D721Med (cell line): ENCODE measurements at regions not wholly inside any gene's neighbourhood (a gene's known extent, or its start where the extent isn't known, plus 50 kb on each side); places are given as distances from the start of the nearest gene placed in this dataset.
"Not testable (repeated sequence)": the region's sequence is repeated elsewhere in the genome, so short reads cannot be mapped to it uniquely, and the experiment has no call there.

Experiments
- DNase-seq: peaks from one replicate; pipeline ENCODE4 v3.0.0; 2011; ENCODE audit warnings: low spot score; ENCODE audit not compliant: insufficient read length
- FAIRE-seq: peaks from 2 replicates; lab custom pipeline; 2011; peaks lifted over from hg19 to GRCh38; lab: Jason Lieb, UNC
- TF ChIP-seq, protein P1 (sequence below): IDR thresholded peaks from 2 replicates; pipeline ENCODE4 v1.5.1; 2012; ENCODE audit warnings: mild to moderate bottlenecking, control low read depth; ENCODE audit not compliant: insufficient read depth; ENCODE audit errors: missing control alignments

DNA sequence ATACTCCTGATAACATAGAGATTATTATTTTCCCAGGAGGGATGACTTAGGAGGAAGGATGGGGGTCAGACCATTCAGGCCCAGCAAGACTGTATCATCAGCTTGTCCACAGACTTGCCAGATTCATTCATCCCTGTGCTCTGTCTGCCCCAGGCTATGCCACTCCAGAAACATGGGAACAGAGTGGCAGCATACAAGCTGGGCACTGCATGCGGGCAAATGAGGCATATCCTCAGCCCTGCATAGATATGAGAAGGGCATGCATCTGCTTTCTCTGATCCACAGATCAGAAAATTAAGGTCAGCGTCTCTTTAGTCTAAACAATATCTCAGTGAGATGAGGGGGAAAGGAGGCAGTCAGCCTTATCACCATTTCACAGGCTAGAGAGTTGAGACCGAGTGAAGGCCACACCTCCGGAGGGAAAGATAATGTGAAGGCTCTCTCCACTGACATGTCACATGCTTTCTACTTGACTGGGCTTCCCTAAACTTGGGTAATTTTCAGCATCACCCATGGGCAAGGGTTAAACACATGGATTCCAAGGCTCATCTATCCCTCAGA, 140.5 kb downstream of the TFAP2B start:
- no peak for DNase-seq
- TF ChIP-seq, protein P1, sequence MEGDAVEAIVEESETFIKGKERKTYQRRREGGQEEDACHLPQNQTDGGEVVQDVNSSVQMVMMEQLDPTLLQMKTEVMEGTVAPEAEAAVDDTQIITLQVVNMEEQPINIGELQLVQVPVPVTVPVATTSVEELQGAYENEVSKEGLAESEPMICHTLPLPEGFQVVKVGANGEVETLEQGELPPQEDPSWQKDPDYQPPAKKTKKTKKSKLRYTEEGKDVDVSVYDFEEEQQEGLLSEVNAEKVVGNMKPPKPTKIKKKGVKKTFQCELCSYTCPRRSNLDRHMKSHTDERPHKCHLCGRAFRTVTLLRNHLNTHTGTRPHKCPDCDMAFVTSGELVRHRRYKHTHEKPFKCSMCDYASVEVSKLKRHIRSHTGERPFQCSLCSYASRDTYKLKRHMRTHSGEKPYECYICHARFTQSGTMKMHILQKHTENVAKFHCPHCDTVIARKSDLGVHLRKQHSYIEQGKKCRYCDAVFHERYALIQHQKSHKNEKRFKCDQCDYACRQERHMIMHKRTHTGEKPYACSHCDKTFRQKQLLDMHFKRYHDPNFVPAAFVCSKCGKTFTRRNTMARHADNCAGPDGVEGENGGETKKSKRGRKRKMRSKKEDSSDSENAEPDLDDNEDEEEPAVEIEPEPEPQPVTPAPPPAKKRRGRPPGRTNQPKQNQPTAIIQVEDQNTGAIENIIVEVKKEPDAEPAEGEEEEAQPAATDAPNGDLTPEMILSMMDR: no peak
- no peak for FAIRE-seq

DNA sequence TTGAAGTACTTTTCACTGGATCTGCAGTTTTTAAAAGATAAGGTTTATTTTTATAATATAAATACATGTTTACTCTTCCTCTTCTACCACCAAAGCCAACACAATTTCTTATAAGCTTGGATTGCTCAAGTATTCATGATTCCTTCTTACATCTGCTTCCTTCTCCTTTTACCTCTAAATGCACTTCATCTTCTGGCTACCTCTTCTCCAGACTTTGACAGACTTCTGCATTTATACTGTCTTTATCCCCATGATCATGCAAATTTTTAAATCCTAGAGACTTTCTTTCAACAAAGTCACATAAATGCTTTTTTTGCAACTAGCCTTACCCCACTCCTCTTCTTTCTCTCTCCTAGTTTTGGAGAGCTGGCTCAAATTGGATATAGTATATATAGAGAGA, 142.9 kb downstream of the TFAP2B start:
- FAIRE-seq (no peak), DNase-seq (no peak)
- TF ChIP-seq, protein P1: no peak

DNA sequence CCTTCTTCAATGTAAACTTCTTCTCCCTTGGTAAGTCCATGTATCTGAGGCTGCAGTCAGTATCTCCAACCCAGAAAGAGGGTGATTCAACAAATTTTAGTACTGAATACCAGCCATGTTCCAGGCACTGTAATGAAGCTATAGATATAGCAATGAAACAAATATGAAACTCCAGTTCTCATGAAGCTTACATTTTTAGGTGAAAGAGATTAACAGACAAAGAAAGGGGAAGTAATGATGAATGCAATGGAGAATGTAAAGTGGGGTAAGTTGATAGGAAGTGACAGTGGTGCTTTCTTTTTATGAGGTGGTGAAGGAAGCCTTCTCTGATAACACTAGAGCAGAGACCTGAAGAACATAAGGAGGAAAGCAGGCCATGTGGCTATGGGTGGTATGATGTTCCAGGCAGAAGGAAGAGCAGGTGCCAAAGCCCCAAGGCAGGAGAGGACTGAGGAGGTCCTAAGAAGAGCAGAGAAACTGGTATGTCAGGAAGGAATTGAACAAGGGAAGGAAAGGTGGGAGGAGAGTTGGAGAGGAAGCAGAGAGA, 143.6 kb downstream of the TFAP2B start:
- no peak for DNase-seq
- TF ChIP-seq, protein P1: no peak
- no peak for FAIRE-seq

DNA sequence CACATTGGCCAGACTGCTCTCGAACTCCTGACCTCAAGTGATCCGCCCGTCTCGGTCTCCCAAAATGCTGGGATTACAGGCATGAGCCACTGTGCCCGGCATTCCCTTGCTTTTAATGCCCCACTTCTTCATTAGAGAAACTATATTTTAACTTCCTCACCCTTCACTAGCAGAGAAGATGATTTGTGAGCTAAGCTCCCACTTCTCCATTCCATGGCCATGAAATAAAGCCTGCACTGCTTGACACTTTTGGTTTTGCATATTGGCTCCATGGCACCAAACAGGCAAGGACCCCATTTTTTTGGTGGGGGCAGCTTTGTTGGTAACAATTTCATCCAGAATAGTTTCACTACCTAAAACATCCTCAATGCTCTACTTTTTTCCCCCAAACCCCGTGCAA, 145.3 kb downstream of the TFAP2B start:
- FAIRE-seq (no peak), DNase-seq (no peak)
- TF ChIP-seq, protein P1: no peak

DNA sequence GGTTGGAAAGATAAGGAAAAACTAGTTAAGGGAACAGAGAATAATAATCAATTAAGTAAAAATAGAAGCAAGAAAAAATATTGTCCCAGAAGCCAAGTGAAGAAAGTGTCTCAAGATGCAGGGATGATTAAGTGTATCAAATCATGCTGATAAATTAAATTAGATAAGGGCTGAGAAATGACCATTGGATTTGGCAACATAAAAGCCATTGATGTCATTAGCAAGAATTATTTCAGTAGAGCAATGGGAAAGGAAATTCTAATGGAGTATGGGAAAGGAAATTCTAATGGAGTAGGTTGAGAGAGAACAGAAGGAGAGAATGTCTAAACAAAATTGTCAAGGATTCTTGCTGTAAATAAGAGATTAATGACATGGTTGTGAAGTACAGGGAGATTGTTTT, 146.8 kb downstream of the TFAP2B start:
- FAIRE-seq: no peak
- DNase-seq: no peak
- TF ChIP-seq, protein P1: no peak

DNA sequence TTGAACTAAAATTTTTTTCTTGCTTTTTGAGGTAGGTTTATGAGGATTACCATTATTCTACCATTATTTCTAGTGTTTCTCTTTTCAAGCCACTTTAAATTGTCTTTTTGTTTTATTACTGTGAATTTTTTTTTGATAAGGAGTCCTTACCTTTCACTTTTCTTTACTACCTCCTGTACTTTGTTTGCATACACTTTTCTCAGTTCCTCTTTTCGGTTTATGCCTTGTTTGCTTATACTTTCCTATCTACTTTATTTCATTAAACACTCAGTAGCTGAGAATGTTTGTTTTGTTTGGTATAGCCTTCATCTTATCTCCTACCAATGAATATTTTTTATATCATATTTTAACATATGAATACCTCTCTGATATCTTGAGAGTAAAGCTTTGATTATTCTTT, 147.9 kb downstream of the TFAP2B start:
- TF ChIP-seq, protein P1: no peak
- FAIRE-seq: no peak

DNA sequence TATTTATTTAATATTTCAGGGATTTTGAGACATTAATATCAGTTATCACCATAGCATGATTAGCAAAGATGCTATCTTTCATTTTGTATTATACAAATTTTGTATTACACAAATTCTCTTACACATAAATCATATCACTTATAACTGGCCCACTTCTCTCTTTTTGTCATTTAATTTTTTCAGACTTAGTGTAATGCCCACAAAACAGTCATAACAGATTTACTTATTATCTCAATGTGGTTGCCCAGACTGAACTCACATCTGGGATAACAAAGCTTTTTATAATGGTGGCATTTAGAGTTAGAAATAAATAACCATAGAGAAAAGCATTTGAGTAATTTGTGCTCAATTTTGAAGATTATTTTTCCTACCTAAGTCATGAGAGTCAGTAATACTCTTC, 148.3 kb downstream of the TFAP2B start:
- FAIRE-seq (no peak), DNase-seq (no peak)
- TF ChIP-seq, protein P1: no peak

More for the DNA sequence above, 147.9 kb downstream of the TFAP2B start:
- no peak for DNase-seq

DNA sequence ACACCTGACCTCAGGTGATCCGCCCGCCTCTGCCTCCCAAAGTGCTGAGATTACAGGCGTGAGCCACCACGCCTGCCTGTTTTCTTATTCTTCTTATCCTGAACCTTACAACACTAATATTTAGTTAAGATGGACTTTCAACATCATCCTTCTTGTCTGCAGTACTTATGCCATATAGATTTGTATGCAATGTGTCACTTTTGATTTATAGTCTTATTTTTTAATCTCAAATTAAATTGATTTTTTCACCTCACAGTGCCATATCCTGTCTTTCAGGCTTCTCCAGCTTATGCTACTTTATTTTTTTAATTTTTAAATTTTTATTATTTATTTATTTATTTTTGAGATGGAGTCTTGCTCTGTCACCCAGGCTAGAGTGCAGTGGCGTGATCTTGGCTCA, 149.6 kb downstream of the TFAP2B start:
- FAIRE-seq, DNase-seq: not testable (repeated sequence)
